ENCODE measurements at regions not wholly inside any gene's neighbourhood (a gene's known extent, or its start where the extent isn't known, plus 50 kb on each side); places are given as distances from the start of the nearest gene placed in this dataset.

DNA sequence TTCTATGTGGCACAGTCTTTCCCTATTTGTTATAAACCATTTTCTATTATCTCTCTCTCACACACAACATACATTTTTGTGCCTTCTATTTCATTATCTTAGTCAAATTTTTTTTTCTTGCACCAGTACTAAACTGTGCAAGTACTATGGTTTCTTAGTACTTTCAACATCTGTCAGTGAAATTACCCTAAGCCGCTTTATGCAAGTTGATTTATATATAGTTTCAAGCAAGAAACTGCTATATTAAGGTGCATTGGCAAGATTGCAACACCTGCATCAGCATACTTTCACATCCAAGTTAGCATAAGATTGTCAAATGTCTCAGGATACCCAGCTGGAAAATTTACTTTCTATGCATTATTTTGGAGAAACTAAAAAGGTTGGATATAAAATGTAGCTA is 180.2 kb upstream of the FSTL5 start:
- no peak for DNase-seq

DNA sequence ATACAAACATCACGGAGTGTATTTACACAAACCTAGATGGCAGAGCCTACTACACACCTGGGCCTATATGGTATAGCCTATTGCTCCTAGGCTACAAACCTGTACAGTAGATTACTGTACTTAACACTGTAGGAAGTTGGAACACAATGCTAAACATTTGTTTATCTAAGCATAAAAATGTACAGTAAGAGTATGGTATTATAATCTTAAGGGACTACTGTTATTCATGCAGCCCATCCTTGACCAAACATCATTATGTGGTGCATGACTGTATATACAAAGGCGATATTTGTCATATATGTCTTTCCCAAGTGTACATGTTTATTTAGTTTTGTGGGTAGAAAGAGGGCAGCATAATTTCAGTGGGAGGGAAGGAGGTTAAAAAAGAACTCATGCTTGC is 177.7 kb upstream of the FSTL5 start:
- DNase-seq, result no peak

DNA sequence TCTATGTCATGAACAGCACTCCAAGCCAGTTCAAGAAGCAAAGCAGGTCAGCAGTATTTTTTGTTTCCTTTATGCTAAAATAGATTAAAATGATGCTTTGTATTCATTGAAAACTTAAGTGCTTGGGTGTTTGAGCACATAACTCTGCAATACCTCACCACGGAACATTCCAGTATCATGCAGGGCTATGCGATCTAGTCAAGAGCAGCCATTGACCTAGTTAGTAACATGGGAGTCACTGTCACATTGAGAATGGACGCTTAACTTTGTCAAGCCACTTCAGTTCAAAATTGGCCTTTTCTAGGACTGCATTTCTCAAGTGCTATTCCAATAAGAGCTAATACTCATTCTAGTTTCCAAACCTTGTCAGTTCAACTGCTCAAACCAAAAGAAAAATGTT is 160.1 kb upstream of the FSTL5 start:
- peak; percentile 10 for DNase-seq

DNA sequence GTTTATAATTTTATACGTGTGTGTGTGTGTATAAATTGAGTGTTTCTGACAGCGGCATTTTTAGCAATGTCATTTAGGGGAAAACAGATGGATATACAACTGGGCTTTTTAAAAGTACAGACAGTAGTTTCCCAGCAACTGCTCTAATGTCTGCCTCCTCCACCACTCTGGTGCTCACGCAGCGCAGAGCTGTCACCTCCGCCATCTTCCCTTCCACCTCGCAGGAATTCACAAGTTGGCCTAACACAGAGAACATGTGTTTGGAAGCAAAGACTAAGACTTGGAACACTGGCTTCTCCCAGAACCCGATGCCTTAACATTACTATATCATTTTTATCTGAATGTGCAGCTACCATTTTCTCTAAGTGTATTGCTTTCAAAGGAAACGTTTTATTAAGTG is 158.3 kb upstream of the FSTL5 start:
- no peak for DNase-seq

DNA sequence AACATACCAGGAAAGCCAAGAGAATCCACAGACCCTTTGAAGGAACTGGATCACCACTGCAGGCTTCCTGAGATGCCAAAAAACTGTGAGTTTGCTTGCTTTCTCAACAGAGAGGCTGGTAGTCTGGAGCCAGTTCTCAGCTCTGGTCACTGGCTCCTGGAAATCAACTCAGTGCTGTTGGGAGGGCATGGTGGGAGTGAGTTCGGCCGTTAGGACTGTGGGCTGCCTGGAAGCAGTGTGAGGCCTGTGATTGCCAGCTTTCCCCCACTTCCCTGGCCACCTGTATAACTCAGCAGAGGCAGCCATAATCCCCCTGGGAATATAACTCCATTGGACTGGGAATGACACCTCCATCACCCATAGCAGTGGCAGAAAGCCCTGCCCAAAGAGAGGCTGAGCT is 122.0 kb upstream of the FSTL5 start:
- no peak for DNase-seq

DNA sequence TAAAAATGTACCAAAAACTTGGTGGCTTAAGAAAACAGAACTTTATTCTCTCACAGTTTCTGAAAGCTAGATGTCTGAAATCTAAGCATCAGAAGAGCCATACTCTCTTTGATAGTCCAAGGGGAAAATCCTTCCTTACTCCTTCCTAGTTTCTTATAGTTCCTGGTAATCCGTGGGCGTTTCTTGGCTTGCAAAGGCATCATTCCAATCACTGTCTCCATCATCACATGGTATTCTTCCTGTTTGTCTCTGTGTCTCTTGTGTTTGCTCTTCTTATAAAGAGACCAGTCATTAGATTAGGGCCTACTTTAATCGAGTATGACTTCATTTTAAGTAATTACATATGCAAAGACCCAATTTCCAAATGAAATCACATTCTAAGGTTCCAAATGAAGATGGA is 118.9 kb upstream of the FSTL5 start:
- no peak for DNase-seq

DNA sequence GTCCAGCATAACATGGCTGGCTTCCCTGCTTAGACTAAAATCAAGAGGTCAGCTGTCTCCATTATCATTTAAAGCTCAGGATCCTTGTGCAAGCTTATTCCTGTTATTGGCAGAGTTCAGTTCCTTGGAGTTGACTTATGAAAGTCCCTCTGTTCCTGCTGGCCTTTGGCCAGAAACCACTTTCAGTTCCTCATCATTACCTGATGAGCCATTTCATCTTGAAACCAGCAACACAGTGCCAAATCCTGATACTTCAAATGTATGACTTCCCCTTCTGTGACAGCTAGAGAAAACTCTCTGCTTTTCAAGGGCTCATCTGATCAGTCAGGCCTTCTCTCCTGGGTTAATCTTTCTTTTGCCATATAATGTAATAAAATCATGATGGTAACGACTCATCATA is 110.6 kb upstream of the FSTL5 start:
- DNase-seq, result peak; percentile 3

DNA sequence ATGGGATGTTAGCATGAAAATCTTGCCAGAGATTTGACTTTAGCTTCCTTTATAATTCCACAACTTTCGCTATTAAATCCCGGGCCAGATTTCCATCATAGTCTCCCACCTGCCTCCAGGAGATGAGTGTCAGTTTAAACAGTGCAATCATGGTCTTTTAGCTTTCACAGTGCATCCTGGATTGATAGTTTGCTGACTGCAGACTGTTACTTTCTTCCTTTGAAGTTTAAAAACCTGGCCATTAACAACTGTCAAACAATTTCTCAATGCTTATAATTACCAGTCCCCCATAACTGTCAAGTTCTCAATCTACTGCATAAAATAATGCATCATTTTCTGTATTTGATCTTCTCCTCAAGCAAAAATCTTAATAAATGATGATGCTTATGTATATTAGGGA is 108.4 kb upstream of the FSTL5 start:
- DNase-seq, result no peak

DNA sequence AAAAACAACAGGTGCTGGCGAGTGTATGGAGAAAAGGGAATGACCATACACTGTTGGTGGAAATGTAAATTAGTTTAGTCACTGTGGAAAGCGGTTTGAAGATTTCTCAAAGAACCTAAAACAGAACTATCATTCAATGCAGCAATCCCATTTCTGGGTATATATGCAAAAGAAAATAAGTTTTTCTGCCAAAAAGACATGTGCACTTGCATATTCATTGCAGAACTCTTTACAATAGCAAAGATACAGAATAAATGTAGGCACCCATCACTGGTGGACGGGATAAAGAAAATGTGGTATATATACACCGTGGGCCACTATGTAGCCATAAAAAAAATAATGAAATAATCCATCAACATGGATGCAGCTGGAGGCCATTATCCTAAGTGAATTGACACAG is 105.1 kb upstream of the FSTL5 start:
- DNase-seq, result no peak

DNA sequence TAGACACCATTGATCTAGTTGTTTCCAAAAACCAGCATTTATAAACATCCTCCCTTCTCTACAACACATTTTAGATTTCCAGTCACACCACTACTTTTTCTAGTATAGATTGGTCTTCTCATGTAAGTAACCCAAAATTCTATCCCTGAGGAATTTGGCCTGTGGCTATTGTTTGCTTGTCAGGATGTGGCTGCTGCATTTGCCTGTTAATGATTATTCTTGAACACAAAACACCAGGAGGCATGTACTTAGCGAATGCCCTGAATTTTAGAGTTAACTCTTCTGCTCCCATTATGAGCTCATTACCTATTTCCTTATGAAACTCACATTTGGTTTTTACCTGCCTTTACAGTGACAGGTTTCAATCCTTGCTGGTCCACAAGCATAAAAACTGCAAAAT is 102.0 kb upstream of the FSTL5 start:
- no peak for DNase-seq

DNA sequence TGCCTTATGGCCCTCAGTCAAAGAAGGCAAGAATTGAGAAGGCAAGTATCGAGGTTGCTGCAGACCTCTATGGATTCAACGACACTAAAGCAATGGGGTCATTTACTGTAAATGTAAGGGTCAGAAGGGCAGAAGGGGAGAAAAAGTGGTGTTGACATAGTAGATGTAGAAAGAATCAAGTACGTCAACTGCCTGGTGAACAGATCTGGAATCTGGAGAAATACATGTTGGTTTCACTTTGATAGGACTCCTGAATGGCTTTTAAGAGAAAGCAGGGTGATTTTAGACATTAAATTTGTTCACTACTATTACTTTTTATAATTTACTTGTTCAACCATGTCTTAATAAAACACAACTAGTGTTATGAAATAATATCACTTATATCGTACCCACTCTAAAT is 81.3 kb upstream of the FSTL5 start:
- DNase-seq, result no peak

DNA sequence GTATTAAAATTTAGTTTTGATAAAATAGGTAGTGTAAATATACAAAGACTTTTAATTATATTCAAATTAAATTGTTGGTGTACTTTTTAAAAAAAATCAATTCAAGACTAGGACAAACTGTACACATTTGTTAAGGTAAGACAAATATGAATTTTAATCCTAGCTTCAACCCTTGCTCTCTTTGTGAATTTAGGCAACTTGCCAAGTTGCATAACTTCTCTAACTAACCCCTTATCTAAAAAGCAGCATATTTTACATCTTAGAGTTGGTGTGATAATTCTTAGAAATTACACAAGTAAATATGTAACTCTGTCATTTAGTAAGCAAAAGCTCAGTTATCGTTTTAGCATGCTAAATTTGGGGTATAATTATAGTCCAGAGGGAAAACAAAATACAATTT is 78.1 kb upstream of the FSTL5 start:
- no peak for DNase-seq

DNA sequence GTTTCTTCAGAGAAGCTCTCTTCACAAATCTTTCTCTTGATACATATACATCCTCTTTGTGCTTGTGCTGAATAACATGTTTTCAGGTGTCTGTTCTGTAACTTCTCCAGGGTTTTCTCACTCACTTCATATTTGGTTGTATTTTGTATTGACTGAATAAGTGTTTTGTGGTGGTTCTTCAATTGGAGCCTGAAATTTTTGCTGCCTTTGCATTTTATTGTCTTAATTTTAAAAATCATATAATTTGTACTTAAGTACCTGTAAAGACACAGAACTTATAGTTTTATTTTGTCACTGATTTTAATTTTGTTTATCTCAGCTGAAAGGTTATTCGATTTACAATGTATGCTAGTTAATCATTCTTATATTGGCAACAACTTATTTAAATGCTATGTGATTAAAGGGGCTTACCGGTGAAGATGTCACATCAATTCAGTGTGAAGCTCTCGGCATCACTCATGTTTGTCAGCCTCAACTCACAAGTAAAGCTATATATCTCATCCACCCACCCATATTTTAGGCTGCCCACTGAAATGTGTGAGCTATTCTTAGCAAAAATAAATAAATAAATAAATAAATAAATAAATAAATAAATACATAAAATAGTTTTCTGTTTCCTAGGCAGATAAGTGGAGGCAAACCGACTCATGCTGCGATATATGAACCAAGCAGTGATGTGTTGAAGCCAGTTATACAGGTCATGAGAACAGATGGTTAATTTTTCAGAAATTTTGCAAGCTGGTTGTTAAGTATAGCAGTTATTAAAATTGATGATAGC is 76.4 kb upstream of the FSTL5 start:
- DNase-seq, result no peak

DNA sequence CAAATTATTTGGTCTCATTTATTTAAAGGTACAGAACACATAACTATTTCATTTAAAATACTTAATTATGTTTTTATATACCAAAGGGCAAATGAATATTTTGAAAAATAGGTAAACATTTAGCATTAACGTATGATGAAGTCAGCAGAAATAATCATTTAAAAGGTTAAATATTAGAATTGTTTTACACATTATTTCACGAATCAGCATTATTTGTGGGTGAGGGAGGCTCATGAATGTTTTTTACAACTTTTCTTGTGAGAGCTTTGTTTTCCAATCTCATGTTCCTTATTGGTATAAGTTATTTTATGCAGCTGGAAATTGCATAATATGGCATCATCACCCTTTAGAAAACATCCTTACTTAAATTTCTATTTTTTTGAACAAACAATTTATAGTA is 73.9 kb upstream of the FSTL5 start:
- DNase-seq, result no peak

DNA sequence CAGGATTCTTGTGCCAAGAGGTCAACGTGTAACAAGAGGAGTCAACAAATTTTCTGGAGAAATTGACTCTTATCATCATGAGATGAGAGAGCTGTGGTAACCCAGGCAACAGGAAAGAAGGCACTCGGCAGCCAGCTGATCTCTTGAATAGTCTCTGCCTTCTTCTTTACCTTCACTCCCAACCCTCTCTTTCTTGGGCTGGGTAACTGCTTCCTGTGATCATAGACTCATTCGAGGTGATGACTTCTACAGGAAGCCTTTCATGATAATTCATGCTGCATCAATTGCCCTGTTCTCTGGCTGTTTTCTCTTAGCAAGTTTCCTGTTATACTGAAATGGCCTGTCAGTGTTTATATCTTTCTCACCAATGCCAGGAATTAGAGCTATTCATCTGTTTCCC is 70.8 kb upstream of the FSTL5 start:
- DNase-seq, result no peak

DNA sequence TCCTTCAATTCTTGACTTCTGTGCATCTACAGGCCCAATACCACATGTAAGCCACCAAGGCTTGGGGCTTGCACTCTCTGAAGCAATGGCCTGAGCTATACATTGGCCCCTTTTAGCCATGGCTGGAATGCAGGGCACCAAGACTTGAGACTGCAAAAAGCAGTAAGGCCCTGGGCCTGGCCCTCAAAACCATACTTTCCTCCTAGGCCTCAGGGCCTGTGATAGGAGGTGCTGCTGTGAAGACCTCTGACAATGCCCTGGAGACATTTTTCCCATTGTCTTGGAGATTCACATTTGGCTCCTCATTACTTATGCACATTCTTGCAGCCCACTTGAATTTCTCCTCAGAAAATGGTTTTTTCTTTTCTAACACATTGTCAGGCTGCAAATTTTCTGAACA is 68.5 kb upstream of the FSTL5 start:
- DNase-seq, result no peak

DNA sequence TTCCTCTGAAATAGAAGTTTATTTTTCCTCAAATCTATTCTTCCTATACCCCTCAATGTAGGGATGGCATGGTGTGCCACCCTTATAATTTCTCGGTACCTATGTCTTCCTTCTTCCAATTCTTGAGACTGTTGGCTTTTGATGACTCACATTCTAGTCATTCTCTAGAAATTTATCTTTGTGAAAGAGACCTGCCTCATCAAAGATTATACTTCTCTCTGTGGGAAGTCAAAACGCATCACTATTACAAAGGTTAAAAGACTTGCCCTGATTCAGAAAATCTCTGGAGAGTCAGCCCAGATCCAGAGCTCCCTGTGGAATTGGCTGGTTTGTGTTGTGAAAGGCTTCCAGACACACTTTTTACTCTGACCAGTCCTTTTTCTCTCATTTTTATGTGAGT is 65.9 kb upstream of the FSTL5 start:
- DNase-seq, result peak; percentile 10

DNA sequence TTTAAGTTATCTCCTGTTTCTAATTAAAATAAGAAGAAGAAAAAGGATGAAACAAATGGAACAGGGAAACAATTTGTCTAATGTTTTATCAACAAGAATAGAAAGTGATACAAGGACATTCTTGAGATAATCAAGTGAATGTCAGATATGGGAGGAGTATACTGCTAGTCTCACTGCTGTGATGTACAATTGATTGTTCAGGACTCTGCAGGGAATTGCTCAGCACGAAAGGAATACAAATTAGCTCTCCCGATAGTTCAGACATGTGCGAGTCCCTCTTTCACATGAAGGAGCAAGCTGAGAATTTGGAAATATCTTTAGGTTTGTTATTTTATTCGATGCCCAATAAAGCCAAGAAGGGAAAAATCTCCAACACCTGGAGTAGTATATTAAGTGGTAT is 57.3 kb upstream of the FSTL5 start:
- no peak for DNase-seq
